ENCODE measurements at regions not wholly inside any gene's neighbourhood (a gene's known extent, or its start where the extent isn't known, plus 50 kb on each side); places are given as distances from the start of the nearest gene placed in this dataset.

GRCh38 chr2:166786707-166787106, 101.6 kb upstream of the XIRP2 start:
- TF ChIP-seq POLR2A (IDR thresholded peaks at IDR 0.05; ENCODE audit: low read depth, low read length) (no peak), POLR2AphosphoS5 (IDR thresholded peaks at IDR 0.05; ENCODE audit: low read depth, low read length) (no peak), TAF1 (IDR thresholded peaks at IDR 0.05; ENCODE audit: low read depth, low read length) (no peak), PAX5 (IDR thresholded peaks at IDR 0.05; ENCODE audit: insufficient read depth, low read length, severe bottlenecking) (no peak), SPI1 (IDR thresholded peaks at IDR 0.05; ENCODE audit: low read depth, low read length) (no peak)

All from GM12891 (cell line).